ENCODE measurements at regions not wholly inside any gene's neighbourhood (a gene's known extent, or its start where the extent isn't known, plus 50 kb on each side); places are given as distances from the start of the nearest gene placed in this dataset.

DNA sequence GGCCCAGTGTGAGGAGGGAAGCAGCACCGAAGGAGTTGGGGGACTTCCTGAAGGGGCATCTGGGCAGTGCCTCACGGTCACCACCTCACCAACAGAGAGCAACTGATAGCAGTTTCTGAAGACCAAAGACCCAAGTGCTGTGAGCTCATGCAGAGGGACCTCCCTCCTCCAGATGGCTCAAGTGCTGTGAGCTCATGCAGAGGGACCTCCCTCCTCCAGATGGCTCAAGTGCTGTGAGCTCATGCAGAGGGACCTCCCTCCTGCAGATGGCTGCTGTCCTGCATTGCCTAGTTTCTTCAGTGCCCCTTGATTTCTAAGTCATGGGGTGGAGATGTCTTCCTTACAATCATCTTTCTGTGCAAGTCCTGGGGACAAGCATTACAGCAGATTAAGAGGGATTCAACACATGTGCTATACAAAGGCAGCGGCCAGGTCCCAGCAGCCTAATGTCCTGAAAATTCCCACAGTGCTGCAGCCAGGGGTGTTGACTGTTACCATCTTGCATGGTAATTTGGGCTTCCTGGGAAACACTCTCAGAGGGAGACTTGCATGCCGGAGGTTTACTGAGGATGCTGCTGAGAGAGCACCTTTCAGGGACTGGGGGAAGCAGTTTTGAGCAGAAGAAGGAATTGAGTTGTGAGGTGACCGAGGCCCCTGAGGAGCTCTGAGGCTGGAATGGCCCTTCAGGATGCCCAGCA lies 409.3 kb downstream of the GALR1 start:
- DNase-seq (ENCODE audit: low spot score), result no peak

DNA sequence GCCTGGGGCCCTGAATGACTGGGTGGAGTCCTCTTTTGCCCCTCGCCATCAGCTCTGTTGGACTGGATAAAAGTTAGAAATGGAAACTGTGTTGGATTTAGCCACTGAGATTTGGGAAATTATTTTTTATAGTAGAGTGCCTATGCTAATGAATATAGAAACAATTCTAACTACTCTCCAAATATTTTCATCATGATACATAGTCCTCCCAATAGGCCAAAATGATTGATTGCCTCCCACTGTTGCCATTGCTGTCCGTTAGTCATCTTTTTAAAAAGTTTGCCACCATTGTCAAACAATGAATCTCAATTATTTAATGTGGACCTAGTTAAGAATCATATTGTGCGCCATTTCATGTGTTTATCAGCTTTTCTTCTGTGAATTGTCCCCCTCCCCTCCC lies 417.0 kb downstream of the GALR1 start:
- no peak for DNase-seq (ENCODE audit: low spot score)

- no peak for DNase-seq (ENCODE audit: low spot score)
Observed at GRCh38 chr18:77668219-77668618, 418.6 kb downstream of the GALR1 start.

GRCh38 chr18:77669331-77669730 lies 419.7 kb downstream of the GALR1 start:
- DNase-seq (ENCODE audit: low spot score), result no peak

DNA sequence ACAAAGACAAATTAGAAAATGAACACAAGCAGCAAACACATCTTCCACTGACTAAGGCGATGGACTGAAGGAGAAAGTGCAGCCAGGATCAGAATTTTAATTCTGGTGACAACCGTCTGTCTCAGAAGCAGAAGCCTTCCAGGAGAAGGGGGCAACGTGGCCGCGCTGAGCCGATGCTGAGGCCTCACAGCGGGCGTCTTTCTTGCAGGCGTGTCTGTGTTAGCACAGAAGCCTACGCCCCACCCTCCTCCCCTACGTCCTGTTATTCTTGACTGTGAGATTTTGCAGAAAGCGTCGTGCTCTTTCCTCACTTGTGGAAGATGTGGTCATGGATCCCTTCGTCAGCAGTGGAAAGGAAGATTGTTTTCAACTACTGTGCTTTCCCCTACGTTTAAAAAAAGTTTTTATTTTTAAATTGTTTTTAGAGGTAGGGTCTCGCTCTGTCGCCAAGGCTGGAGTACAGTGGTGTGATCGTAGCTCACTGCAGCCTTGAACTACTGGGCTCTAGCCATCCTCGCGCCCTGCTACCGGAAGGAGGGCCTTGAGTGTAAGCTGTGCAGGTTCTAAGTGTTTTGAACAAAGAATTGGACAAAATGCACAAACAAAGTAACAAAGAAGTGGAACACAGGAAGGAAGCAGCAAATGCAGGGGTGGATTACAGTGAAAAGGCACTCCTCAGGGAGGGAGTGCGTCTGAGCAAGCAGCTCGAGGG lies 422.0 kb downstream of the GALR1 start:
- DNase-seq (ENCODE audit: low spot score), result no peak

- no peak for DNase-seq (ENCODE audit: low spot score)
Observed at GRCh38 chr18:77676910-77677309, 427.3 kb downstream of the GALR1 start.

GRCh38 chr18:77677536-77677935 lies 427.9 kb downstream of the GALR1 start:
- DNase-seq (ENCODE audit: low spot score), result no peak

DNA sequence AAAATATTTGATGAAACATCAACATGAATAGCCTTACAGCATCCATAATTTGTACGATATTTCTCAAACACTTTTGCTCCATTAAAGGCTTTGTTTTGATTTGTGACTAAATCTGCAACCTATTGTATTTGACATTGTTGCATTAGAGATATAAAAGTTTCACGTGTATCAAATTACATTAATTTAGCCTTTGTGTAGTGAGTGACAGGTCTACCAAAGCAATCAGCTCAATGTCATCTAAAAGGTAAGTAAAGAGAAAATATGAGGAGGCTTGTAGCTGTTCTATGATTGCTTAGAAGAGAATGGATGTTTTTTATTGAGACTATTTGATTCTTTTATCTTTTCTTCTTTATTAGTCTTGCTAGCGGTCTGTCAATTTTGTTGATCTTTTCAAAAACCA lies 430.2 kb downstream of the GALR1 start:
- DNase-seq (ENCODE audit: low spot score), result no peak

DNA sequence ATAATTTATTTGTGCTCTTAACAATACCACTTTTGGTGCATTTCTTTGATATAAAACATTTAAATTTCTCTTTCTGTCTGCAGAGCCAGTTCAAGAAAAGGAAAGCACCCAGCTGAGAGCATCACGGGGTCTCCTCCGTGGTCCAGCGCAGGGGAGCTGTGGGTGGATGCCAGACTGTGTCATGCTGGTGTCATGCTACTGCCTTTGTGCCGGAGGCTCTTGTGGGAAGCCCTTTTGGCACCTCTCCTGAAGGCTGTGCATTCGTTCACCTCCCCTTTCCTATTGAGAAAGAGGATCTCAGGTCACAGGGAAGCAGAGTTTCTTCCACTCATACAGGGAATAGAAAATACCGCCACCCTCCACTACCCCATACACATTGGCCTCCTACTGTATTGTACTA lies 450.4 kb downstream of the GALR1 start:
- DNase-seq (ENCODE audit: low spot score), result no peak

DNA sequence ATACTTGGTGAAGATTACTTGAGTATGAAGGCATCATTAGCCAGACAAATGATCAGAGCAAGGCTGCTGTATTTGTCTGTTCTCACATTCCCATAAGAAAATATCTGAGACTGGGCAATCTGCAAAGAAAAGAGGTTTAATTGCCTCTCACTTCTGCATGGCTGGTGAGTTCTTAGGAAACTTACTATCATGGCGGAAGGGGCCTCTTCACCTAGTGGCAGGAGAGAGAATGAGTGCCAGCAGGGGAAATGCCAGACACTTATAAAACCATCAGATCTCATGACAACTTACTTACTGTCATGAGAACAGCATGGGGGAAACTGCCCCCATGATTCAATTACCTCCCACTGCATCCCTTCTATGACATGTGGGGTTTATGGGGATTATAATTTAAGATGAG lies 452.3 kb downstream of the GALR1 start:
- DNase-seq (ENCODE audit: low spot score), result no peak

DNA sequence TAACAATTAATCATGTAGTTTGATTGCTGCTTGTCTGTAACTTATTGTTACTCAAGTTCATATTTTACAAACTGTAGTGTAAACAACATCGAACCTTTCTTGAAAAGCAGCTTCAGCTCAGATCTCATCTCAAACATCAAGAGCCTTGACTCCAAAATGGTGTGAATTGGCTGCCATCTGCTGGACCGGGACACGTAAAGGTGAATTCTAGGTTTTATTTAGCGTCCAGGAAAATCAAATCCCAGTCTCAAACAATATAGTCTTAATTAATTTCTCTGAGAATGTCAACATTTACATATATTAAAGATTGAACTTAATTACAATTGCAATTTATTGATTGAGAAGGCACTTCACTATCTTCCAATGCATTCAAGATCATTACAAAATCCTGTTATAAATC lies 453.0 kb downstream of the GALR1 start:
- DNase-seq (ENCODE audit: low spot score), result no peak

- no peak for DNase-seq (ENCODE audit: low spot score)
Observed at GRCh38 chr18:77705301-77705700, 455.7 kb downstream of the GALR1 start.

GRCh38 chr18:77708826-77709506 lies 459.3 kb downstream of the GALR1 start:
- DNase-seq (ENCODE audit: low spot score), result no peak

DNA sequence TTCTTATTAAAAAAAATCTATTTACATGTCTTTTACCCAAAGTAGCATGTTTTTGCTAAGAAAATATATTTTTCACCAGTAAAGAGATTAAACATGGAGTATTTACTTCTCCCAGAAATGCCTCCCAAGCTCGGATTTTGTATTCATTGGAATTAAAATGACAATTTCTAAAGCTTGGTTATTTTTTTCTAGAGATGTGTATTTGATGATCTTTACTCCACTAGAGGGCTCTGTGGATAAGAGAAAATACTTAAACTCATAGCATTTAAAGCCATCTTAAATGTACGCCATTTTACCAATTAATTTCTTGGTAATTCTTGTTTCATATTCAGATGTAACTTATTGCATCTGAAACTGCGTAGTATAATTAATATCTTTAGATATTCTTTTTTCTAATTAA lies 461.4 kb downstream of the GALR1 start:
- no peak for DNase-seq (ENCODE audit: low spot score)

- no peak for DNase-seq (ENCODE audit: low spot score)
Observed at GRCh38 chr18:77714716-77715115, 465.1 kb downstream of the GALR1 start.

DNA sequence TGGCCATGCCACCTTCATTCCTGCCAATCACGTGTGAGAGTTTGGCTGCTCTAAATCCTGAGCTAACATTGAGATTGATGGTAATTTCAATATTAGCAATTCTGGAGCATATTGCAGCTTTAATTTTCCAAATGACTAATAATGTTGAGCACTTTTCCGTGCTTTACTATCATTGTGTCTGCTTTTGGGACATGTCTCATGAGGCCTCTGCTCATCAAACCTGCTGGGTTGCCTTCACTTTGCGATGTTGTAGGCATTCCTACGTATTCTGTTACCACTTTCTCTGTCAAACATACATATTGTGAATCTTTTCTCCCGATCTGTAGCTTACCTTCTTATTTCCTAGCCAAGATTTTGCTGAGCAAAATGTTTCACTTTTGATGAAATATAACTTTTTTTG lies 466.6 kb downstream of the GALR1 start:
- no peak for DNase-seq (ENCODE audit: low spot score)

GRCh38 chr18:77733292-77733903 lies 483.8 kb downstream of the GALR1 start:
- DNase-seq (ENCODE audit: low spot score), result no peak

DNA sequence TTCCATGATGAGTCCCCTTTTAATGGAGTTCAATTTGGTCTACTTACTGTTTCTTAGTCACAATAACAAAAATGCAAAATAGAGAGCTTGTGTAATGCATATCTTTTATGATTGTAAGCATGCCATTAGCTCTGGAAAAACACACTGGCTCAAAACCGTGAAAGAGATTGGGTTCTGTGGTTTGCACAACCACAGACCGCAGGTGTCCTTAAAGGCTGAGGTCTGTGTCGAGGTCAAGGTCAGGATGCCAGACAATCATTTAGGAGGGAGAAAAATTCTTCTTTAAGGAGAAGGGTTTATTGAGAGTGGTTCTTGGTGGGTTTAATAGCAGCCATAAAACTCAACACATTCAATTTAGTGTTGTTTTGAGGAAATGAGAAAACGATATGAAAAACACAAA lies 487.2 kb downstream of the GALR1 start:
- DNase-seq (ENCODE audit: low spot score), result no peak

GRCh38 chr18:77737405-77737804 lies 487.8 kb downstream of the GALR1 start:
- DNase-seq (ENCODE audit: low spot score), result no peak

DNA sequence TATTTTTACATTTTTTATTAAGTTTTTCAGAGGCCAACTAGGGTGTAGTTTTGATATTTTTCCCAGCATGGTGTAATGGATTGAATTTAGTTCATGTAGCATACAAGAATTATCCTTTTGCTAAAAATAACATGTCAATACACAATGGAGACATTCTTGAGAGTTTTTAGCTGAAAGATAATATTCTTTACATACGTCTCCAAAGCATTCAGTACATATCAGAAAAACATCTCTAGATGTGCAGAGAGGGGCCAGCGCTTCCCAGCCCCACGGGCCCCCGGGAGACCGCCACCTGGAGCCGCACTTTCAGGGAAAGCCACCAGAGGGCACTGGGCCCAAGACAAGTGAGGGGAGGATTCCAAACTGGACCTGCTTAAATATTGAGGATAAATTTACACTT lies 499.4 kb downstream of the GALR1 start:
- no peak for DNase-seq (ENCODE audit: low spot score)

GRCh38 chr18:77750006-77750405 lies 500.4 kb downstream of the GALR1 start:
- no peak for DNase-seq (ENCODE audit: low spot score)

GRCh38 chr18:77754475-77755044 lies 504.9 kb downstream of the GALR1 start:
- no peak for DNase-seq (ENCODE audit: low spot score)

GRCh38 chr18:77755187-77755586 lies 505.5 kb downstream of the GALR1 start:
- no peak for DNase-seq (ENCODE audit: low spot score)

All from hematopoietic multipotent progenitor cell treated with erythropoietin and hydrocortisone succinate and interleukin-3 and kit ligand, for 17 days (in vitro differentiated cells).